ENCODE measurements at regions not wholly inside any gene's neighbourhood (a gene's known extent, or its start where the extent isn't known, plus 50 kb on each side); places are given as distances from the start of the nearest gene placed in this dataset.

DNA sequence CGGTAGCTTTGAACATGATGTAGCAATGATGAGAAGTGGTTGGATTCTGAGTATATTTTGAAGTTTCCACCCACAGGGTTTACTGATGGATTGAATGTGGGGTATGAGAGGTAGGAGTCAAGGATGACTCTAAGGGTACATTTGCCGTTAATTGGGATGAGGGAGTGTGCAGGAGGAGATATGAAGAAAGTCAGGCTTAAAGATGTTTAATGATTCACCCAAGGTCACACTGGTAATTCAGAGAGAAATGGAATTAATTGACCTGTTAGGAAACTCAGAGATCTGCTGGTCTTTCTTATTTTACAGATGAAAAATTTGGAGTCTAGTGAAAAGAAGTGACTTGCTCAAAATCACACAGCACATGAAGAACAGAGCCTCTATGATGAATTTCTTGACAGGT, 390.7 kb downstream of the GBA3 start:
- TF ChIP-seq, protein P1, sequence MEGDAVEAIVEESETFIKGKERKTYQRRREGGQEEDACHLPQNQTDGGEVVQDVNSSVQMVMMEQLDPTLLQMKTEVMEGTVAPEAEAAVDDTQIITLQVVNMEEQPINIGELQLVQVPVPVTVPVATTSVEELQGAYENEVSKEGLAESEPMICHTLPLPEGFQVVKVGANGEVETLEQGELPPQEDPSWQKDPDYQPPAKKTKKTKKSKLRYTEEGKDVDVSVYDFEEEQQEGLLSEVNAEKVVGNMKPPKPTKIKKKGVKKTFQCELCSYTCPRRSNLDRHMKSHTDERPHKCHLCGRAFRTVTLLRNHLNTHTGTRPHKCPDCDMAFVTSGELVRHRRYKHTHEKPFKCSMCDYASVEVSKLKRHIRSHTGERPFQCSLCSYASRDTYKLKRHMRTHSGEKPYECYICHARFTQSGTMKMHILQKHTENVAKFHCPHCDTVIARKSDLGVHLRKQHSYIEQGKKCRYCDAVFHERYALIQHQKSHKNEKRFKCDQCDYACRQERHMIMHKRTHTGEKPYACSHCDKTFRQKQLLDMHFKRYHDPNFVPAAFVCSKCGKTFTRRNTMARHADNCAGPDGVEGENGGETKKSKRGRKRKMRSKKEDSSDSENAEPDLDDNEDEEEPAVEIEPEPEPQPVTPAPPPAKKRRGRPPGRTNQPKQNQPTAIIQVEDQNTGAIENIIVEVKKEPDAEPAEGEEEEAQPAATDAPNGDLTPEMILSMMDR (conservative IDR thresholded peaks at IDR 0.05; ENCODE audit: low read depth, low read length), result no peak
- TF ChIP-seq EZH2 (IDR thresholded peaks at IDR 0.05; ENCODE audit: low read length, unreplicated experiment) (no peak), EZH2phosphoT487 (IDR thresholded peaks at IDR 0.05; ENCODE audit: borderline replicate concordance, low read length) (no peak)

All from PC-3 (cell line).